ENCODE measurements at regions not wholly inside any gene's neighbourhood (a gene's known extent, or its start where the extent isn't known, plus 50 kb on each side); places are given as distances from the start of the nearest gene placed in this dataset.

GRCh38 chr4:41346306-41347061, 89.8 kb downstream of the UCHL1 start:
- TF ChIP-seq CTCF (IDR thresholded peaks at IDR 0.05; ENCODE audit: low read depth, low read length, missing input control) (no peak), MAX (IDR thresholded peaks at IDR 0.05) (no peak)
